Heart left ventricle (tissue), 16 donors: ENCODE measurements at regions not wholly inside any gene's neighbourhood (a gene's known extent, or its start where the extent isn't known, plus 50 kb on each side); places are given as distances from the start of the nearest gene placed in this dataset.

Source experiments
- ATAC-seq, 4 donors: fragments of 200-7000 bp; cut with Tn5 transposase; one replicate each; pipeline ENCODE4 v1.9.1; 2020 to 2022; ENCODE audit warnings: moderate library complexity in 4 of 4, mild to moderate bottlenecking in 3 of 4, moderate number of reproducible peaks in 1 of 4
- DNase-seq, 5 donors: peaks; one replicate each; pipeline ENCODE4 v3.0.0-alpha.2; 2020
- H3K27ac ChIP-seq, 12 donors: fragments of 200-600 bp; sonication (generic) in 4 of 12; one replicate each; pipeline versions ENCODE4 v1.5.0 to v1.8.0; 2016 to 2022; ENCODE audit warnings: mild to moderate bottlenecking in 2 of 12
- H3K27me3 ChIP-seq, 9 donors: fragments of 200-600 bp; sonication (generic) in 2 of 9; one replicate each; pipeline versions ENCODE4 v1.5.1 to v1.8.0; 2016 to 2022; ENCODE audit warnings: mild to moderate bottlenecking in 3 of 9
- H3K36me3 ChIP-seq, 9 donors: fragments of 200-600 bp; sonication (generic) in 2 of 9; one replicate each; pipeline versions ENCODE4 v1.5.0 to v1.8.0; 2018 to 2022; ENCODE audit warnings: mild to moderate bottlenecking in 2 of 9
- H3K4me1 ChIP-seq, 12 donors: fragments of 200-600 bp; sonication (generic) in 4 of 12; one replicate each; pipeline versions ENCODE4 v1.5.0 to v1.8.0; 2016 to 2022; ENCODE audit warnings: mild to moderate bottlenecking in 3 of 12
- H3K4me3 ChIP-seq, 12 donors: fragments of 200-600 bp; sonication (generic) in 4 of 12; one replicate each; pipeline versions ENCODE4 v1.5.0 to v1.8.0; 2017 to 2022; ENCODE audit warnings: mild to moderate bottlenecking in 9 of 12, moderate library complexity in 4 of 12
- H3K9me3 ChIP-seq, 12 donors: fragments of 200-600 bp; sonication (generic) in 4 of 12; one replicate each; pipeline versions ENCODE4 v1.5.0 to v1.8.0; 2016 to 2022; ENCODE audit warnings: mild to moderate bottlenecking in 1 of 12
- POLR2A ChIP-seq, 2 donors: fragments of 450-650 bp; IDR thresholded peaks; one replicate each; pipeline ENCODE4 v1.6.1; 2017; ENCODE audit warnings: antibody characterized with exemption in 2 of 2, mild to moderate bottlenecking in 2 of 2, moderate library complexity in 2 of 2
- WGBS, 4 donors: extraction: QIAGEN DNeasy Blood & Tissue Kit in 2 of 4; methylation state at CpG; one replicate each; pipeline versions ENCODE4 v1.1.5 to v1.1.7; 2013 to 2018; 5-methylcytosine and 5-hydroxymethylcytosine counted together
- intact Hi-C, 10 donors: fragments of 100-400 bp; cut with DNase I; formaldehyde crosslinking; loops; one replicate each; pipeline versions ENCODE4 v1.11.1 to v1.14.2; 2022
- TF ChIP-seq, protein P1 (sequence below), 12 donors: fragments of 200-600 bp; sonication (generic) in 4 of 12; IDR thresholded peaks; one replicate each; pipeline versions ENCODE4 v1.5.0 to v1.8.0; 2018 to 2022; ENCODE audit warnings: antibody characterized with exemption in 12 of 12, mild to moderate bottlenecking in 5 of 12
- donor health status: ischemic (EF 13 %, LVEDD 7.1; RV severe dilation, severe dysfunction).
- donor health status: healthy with polysubstance abuse.
- donor health status: DM: no; HTN: yes; CAD: no.
- donor health status: DM: no; HTN: no; CAD: no.
- donor health status: ischemic (EF 25% LVEDD 6.9; RV normal size, moderate dysfunction).
- donor health status: ischemic (EF 25% LVEDD 5.7; RV mildly dilated, moderate dysfunction).
- donor health status: healthy.
- donor health status: DM: yes; HTN: yes; CAD: no.
- donor health status: ischemic (EF 35%, LVEDD 5.7; RV mildly dilated, moderate dysfunction).
- donor health status: nonischemic (EF 11% LVEDD 7.7; RV severe dilation, severe dysfunction).
- donor health status: DM: yes; HTN: yes; CAD: no.
- donor health status: PGD.
- donor health status: ischemic (EF 29% LVEDD 5.4; RV normal size, mild dysfunction).
- donor health status: nonischemic (EF 23%, LVEDD 6.1; RV moderate dilation, normal function).

DNA sequence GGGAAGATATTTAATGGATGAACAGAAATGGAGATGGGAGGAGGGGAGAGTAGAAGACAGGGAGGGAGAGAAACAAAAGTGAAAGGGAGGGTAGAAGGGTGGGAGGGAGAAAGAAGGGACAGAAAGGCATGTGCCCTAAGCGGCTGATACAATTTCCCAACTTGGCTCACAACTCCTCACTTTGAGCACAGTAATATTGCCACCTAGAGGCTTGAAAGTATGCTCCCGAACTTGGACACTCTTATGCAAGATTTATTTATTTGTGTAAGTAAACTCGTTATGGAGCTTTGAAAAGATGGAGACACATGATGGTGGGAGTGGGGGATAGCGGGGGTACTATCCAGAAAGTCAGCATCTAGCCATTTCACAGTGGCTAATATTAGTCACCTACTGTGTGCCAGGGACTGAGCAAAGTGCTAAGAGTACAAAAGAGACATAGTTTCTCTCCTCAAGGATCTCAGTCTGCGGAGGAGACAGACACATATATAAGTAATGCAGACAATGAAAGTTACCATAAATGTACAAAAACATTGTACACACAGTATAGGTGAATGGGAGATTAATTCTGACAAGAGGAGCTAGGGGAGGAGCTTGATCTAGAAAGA lies 189.7 kb downstream of the SEC16B start:
- Histone ChIP-seq H3K27ac (no peak overlapping the region), H3K4me3 (no peak overlapping the region), H3K4me1 (no peaks in the 10 kb centered on the region), H3K27me3 (peaks cover 0 to 14% (median 0%) of the 10 kb centered on the region in 9 donors), H3K9me3 (peaks cover 0 to 3% (median 0%) of the 10 kb centered on the region in 12 donors), H3K36me3 (no peaks in the 10 kb centered on the region)
- ATAC-seq (peak in 3 of 4 donors; percentile 56 to 64 (median 62)), DNase-seq (no peak)
- 22 to 27% (median 26%) methylated on average over 5 of the region's 5 CpGs for WGBS, 4 donors
- TF ChIP-seq POLR2A (IDR thresholded peaks at IDR 0.05), result no peak
- TF ChIP-seq, protein P1, sequence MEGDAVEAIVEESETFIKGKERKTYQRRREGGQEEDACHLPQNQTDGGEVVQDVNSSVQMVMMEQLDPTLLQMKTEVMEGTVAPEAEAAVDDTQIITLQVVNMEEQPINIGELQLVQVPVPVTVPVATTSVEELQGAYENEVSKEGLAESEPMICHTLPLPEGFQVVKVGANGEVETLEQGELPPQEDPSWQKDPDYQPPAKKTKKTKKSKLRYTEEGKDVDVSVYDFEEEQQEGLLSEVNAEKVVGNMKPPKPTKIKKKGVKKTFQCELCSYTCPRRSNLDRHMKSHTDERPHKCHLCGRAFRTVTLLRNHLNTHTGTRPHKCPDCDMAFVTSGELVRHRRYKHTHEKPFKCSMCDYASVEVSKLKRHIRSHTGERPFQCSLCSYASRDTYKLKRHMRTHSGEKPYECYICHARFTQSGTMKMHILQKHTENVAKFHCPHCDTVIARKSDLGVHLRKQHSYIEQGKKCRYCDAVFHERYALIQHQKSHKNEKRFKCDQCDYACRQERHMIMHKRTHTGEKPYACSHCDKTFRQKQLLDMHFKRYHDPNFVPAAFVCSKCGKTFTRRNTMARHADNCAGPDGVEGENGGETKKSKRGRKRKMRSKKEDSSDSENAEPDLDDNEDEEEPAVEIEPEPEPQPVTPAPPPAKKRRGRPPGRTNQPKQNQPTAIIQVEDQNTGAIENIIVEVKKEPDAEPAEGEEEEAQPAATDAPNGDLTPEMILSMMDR (IDR thresholded peaks at IDR 0.05), result peak; percentile 22 to 65 (median 44)
- intact Hi-C loops, result loop anchor here in 8 of 10 donors (2.0 to 10.0 kb wide), 6 partner anchors 523 to 885 kb away; no protein-coding TSS in a partner anchor

DNA sequence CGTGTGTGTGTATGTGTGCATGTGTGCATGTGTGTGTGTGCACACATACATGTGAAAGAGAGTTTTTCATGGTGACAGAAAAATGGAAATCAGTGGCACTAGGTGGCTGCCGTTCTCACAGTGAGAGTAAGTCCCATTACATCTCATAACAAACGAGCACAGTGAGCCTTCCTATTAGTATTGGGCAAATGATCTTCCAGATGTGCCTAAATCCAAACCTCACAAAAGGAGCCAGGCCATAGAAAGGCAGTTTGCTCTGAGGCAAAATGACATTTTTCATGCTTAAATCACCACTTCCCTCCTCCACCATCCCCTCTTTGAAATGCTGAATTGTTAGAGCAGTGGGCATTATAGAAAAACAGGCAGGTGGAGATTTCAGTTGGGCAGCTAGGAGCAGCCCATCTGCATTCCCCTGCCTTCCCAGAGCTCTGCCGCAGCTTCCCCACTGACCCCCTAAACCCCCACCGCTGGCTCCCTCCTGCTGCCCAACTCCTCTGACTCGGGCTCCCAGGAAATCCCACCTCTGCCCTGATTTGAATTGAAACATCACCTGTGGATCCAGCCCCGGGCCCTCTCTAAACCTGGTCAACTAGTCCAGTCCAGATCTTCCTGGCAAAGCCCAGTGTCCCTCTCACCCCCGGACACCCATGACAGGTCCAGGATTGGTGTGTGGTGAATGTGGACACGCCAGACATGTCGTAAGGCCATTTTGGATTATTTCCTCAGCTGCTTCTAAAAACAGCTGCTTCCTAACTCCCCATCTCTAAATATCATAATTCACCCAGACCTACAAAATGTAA lies 190.5 kb downstream of the SEC16B start:
- WGBS, 4 donors, result 67 to 77% (median 69%) methylated on average over 9 to 10 of the region's 10 CpGs
- intact Hi-C loops, result loop anchor here in 3 of 10 donors (5.0 to 10.0 kb wide), 2 partner anchors 875 to 882 kb away; no protein-coding TSS in a partner anchor
- TF ChIP-seq, protein P1 (IDR thresholded peaks at IDR 0.05), result no peak
- no peak for TF ChIP-seq POLR2A (IDR thresholded peaks at IDR 0.05)

GRCh38 chr1:177775924-177776323 lies 193.9 kb downstream of the SEC16B start:
- no peaks in the 10 kb centered on the region for H3K4me1 ChIP-seq
- WGBS, 4 donors, result 66 to 81% (median 78%) methylated on average over 4 of the region's 4 CpGs
- ATAC-seq (no peak), DNase-seq (no peak)
- intact Hi-C loops, result loop anchor here in 3 of 10 donors (5.0 to 10.0 kb wide), 2 partner anchors 871 to 879 kb away; no protein-coding TSS in a partner anchor
- H3K9me3 ChIP-seq, result peaks cover 0 to 28% (median 19%) of the 10 kb centered on the region in 12 donors
- H3K27ac ChIP-seq, result no peak overlapping the region
- TF ChIP-seq POLR2A (IDR thresholded peaks at IDR 0.05), result no peak
- TF ChIP-seq, protein P1 (IDR thresholded peaks at IDR 0.05), result no peak
- no peak overlapping the region for H3K4me3 ChIP-seq
- peaks cover 0 to under 1% (median 0%) of the 10 kb centered on the region in 9 donors for H3K27me3 ChIP-seq
- H3K36me3 ChIP-seq, result no peaks in the 10 kb centered on the region

More for the DNA sequence above, 190.5 kb downstream of the SEC16B start:
- no peaks in the 10 kb centered on the region for H3K36me3 ChIP-seq
- H3K27ac ChIP-seq, result no peak overlapping the region
- DNase-seq (no peak), ATAC-seq (no peak)
- no peaks in the 10 kb centered on the region for H3K4me1 ChIP-seq
- H3K27me3 ChIP-seq, result peaks cover 0 to 10% (median 0%) of the 10 kb centered on the region in 9 donors
- no peak overlapping the region for H3K4me3 ChIP-seq
- peaks cover 0 to 9% (median 4%) of the 10 kb centered on the region in 12 donors for H3K9me3 ChIP-seq

DNA sequence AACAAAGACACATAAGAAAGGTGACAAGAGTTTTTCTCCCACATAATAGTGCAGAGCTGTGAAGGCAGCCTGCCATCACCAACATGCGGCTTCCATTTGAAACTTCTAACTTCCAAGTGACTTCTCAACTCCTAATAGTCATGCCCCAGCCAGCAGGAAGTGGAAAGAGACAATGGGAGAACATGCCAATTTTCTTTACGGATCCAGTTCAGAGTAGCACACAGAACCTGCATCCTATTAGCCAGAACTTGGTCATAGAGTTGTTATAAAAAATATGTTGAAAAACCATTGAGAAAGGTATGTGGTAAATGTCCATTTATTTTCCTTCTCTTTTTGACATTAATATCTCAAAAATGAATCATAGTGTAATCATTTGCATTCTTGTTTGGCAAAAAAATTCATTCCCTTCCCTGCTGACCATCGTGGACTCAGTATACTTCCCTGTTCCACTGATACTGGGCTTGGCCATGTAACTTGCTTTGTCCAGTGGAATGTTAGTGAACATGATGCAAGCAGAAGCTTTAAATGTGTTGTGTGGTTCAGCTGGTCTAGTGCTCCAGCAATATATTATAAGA lies 197.4 kb downstream of the SEC16B start:
- no peak for ATAC-seq

More for the DNA sequence above, 197.4 kb downstream of the SEC16B start:
- no peaks in the 10 kb centered on the region for H3K4me1 ChIP-seq
- H3K9me3 ChIP-seq, result peaks cover 0 to 28% (median 19%) of the 10 kb centered on the region in 12 donors
- intact Hi-C loops, result loop anchor here in 1 of 10 donors (10.0 kb wide), 1 partner anchor 868 kb away; no protein-coding TSS in a partner anchor
- TF ChIP-seq, protein P1 (IDR thresholded peaks at IDR 0.05), result no peak
- no peak for TF ChIP-seq POLR2A (IDR thresholded peaks at IDR 0.05)
- no peak overlapping the region for H3K4me3 ChIP-seq
- H3K36me3 ChIP-seq, result no peaks in the 10 kb centered on the region
- H3K27ac ChIP-seq, result no peak overlapping the region
- H3K27me3 ChIP-seq, result no peaks in the 10 kb centered on the region
- 71 to 83% (median 80%) methylated on average over 3 of the region's 3 CpGs for WGBS, 4 donors
- DNase-seq, result no peak
